HG03175 (cell line): ENCODE measurements at regions not wholly inside any gene's neighbourhood (a gene's known extent, or its start where the extent isn't known, plus 50 kb on each side); places are given as distances from the start of the nearest gene placed in this dataset.
"Not testable (repeated sequence)": the region's sequence is repeated elsewhere in the genome, so short reads cannot be mapped to it uniquely, and the experiment has no call there.

Source experiments
- ATAC-seq: cut with Tn5 transposase; IDR thresholded peaks from one replicate; pipeline ENCODE4 v1.9.1; 2021; ENCODE audit warnings: mild to moderate bottlenecking, moderate library complexity; ENCODE audit not compliant: unreplicated experiment

GRCh38 chr10:8656261-8656660, 601.8 kb downstream of the GATA3 start:
- ATAC-seq, result no peak

GRCh38 chr10:8659982-8660381, 605.5 kb downstream of the GATA3 start:
- ATAC-seq, result no peak

- ATAC-seq, result no peak
These were observed 607.4 kb downstream of the GATA3 start for GRCh38 chr10:8661886-8662285.

GRCh38 chr10:8663131-8663530, 608.6 kb downstream of the GATA3 start:
- no peak for ATAC-seq

GRCh38 chr10:8665322-8665721, 610.8 kb downstream of the GATA3 start:
- ATAC-seq, result no peak

GRCh38 chr10:8670461-8670860, 616.0 kb downstream of the GATA3 start:
- ATAC-seq, result no peak

GRCh38 chr10:8674230-8674629, 619.7 kb downstream of the GATA3 start:
- no peak for ATAC-seq

- ATAC-seq, result no peak
These were observed 623.2 kb downstream of the GATA3 start for GRCh38 chr10:8677642-8678041.

- ATAC-seq, result not testable (repeated sequence)
These were observed 630.4 kb downstream of the GATA3 start for GRCh38 chr10:8684916-8685315.

GRCh38 chr10:8688881-8689280, 634.4 kb downstream of the GATA3 start:
- ATAC-seq, result no peak

- no peak for ATAC-seq
These were observed 637.1 kb downstream of the GATA3 start for GRCh38 chr10:8691498-8692017.

- not testable (repeated sequence) for ATAC-seq
These were observed 639.1 kb downstream of the GATA3 start for GRCh38 chr10:8693635-8694034.

GRCh38 chr10:8696746-8697145, 642.3 kb downstream of the GATA3 start:
- no peak for ATAC-seq

- ATAC-seq, result no peak
These were observed 646.2 kb downstream of the GATA3 start for GRCh38 chr10:8700689-8701088.

- ATAC-seq, result no peak
These were observed 647.7 kb downstream of the GATA3 start for GRCh38 chr10:8702181-8702580.

- no peak for ATAC-seq
These were observed 650.9 kb downstream of the GATA3 start for GRCh38 chr10:8705415-8705814.

GRCh38 chr10:8712656-8713055, 658.2 kb downstream of the GATA3 start:
- ATAC-seq, result no peak

GRCh38 chr10:8719971-8720370, 665.5 kb downstream of the GATA3 start:
- ATAC-seq, result no peak

- no peak for ATAC-seq
These were observed 667.2 kb downstream of the GATA3 start for GRCh38 chr10:8721650-8722049.

GRCh38 chr10:8722835-8723234, 668.3 kb downstream of the GATA3 start:
- no peak for ATAC-seq

GRCh38 chr10:8725343-8725742, 670.9 kb downstream of the GATA3 start:
- ATAC-seq, result no peak

- ATAC-seq, result no peak
These were observed 671.7 kb downstream of the GATA3 start for GRCh38 chr10:8726084-8726778.

- ATAC-seq, result no peak
These were observed 672.2 kb downstream of the GATA3 start for GRCh38 chr10:8726779-8727084.
